Prostate gland (tissue), 2 donors: ENCODE measurements at regions not wholly inside any gene's neighbourhood (a gene's known extent, or its start where the extent isn't known, plus 50 kb on each side); places are given as distances from the start of the nearest gene placed in this dataset.
A peak's percentile ranks its signal among the peaks of the same experiment; 100 is the strongest.
"Not testable (repeated sequence)": the region's sequence is repeated elsewhere in the genome, so short reads cannot be mapped to it uniquely, and the experiment has no call there.

Experiments
- DNase-seq: peaks from one replicate; pipeline ENCODE4 v3.0.0-alpha.2; 2019; ENCODE audit warnings: low spot score
- H3K27ac ChIP-seq, 2 donors: fragments of 200-600 bp; sonication (generic); 2 replicates each; pipeline ENCODE4 v1.5.1; 2017 to 2019
- H3K27me3 ChIP-seq: fragments of 200-600 bp; sonication (generic); replicated peaks from 2 replicates; pipeline ENCODE4 v1.5.1; 2019; ENCODE audit not compliant: insufficient read depth
- H3K36me3 ChIP-seq, 2 donors: fragments of 200-600 bp; sonication (generic); 1 replicate in 1 of 2; 2 replicates in 1 of 2; pipeline versions ENCODE4 v1.5.1 to v1.8.1; 2017 to 2019
- H3K4me1 ChIP-seq: fragments of 200-600 bp; sonication (generic); replicated peaks from 2 replicates; pipeline ENCODE4 v1.5.1; 2019
- H3K4me3 ChIP-seq, 2 donors: fragments of 200-600 bp; sonication (generic); 2 replicates each; pipeline ENCODE4 v1.5.1; 2017 to 2019
- H3K9me3 ChIP-seq: fragments of 200-600 bp; sonication (generic); 2 replicates; pipeline ENCODE4 v1.5.1; 2017
- CTCF ChIP-seq, 4 experiments: fragments of 200-600 bp in 2 of 4; fragments of 450-650 bp in 2 of 4; sonication (generic) in 2 of 4; IDR thresholded peaks; 1 replicate in 3 of 4; 2 replicates in 1 of 4; pipeline ENCODE4 v1.5.1; 2016 to 2019; ENCODE audit warnings: antibody characterized with exemption in 4 of 4, mild to moderate bottlenecking in 2 of 4, moderate library complexity in 2 of 4
- POLR2A ChIP-seq: fragments of 450-650 bp; IDR thresholded peaks from one replicate; pipeline ENCODE4 v1.6.1; 2016; ENCODE audit warnings: antibody characterized with exemption, mild to moderate bottlenecking
- POLR2AphosphoS5 ChIP-seq: sonication (generic); formaldehyde crosslinking; IDR thresholded peaks from one replicate; pipeline ENCODE4 v1.6.1; 2017; ENCODE audit warnings: antibody characterized with exemption
- WGBS: methylation state at CpG from one replicate; pipeline ENCODE4 v1.1.5; 2018; 5-methylcytosine and 5-hydroxymethylcytosine counted together
- intact Hi-C: fragments of 100-400 bp; cut with DNase I; formaldehyde crosslinking; loops from one replicate; pipeline ENCODE4 v1.14.2; 2022

DNA sequence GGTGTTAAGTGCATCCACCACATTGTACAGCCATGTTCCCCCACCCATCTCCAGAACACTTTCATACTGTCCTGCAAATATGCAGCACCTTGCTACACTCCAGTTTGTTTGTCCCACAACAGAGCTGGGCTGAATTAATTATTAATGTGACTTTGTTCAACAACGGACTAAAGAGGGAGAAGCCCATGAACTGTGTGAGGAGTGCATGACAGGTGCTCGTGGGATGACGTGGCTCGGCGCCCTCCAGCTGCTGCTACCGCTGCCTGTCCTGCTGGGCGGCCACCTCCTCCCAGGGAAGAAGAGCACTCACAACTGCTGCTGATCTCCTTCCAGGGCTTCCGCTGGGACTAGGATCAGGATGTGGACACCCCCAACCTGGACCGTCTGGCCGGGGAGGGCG lies 111.2 kb upstream of the DEFB108B start:
- H3K9me3 ChIP-seq, H3K4me3 ChIP-seq, H3K27ac ChIP-seq, H3K36me3 ChIP-seq, H3K4me1 ChIP-seq, DNase-seq, H3K27me3 ChIP-seq, intact Hi-C loops: not testable (repeated sequence)
- 77% methylated on average over 7 of the region's 11 CpGs for WGBS

DNA sequence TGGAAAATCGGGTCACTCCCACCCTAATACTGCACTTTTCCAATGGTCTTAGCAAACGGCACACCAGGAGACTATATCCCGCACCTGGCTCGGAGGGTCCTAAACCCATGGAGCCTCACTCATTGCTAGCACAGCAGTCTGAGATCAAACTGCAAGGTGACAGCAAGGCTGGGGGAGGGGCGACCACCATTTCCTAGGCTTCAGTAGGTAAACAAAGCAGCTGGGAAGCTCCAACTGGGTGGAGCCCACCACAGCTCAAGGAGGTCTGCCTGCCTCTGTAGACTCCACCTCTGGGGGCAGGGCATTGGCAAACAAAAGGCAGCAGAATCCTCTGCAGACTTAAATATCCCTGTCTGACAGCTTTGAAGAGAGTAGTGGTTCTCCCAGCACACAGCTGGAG lies 109.0 kb upstream of the DEFB108B start:
- H3K36me3 ChIP-seq, H3K27me3 ChIP-seq, H3K4me3 ChIP-seq, intact Hi-C loops, H3K4me1 ChIP-seq, H3K9me3 ChIP-seq, H3K27ac ChIP-seq, DNase-seq: not testable (repeated sequence)
- whole genome bisulfite sequencing: 72% methylated on average over 5 of the region's 5 CpGs

GRCh38 chr11:71730748-71731147 lies 102.3 kb upstream of the DEFB108B start:
- 95% methylated on average over 8 of the region's 8 CpGs for WGBS
- H3K36me3 ChIP-seq, H3K27ac ChIP-seq, H3K9me3 ChIP-seq, H3K4me3 ChIP-seq, H3K4me1 ChIP-seq, DNase-seq, H3K27me3 ChIP-seq, intact Hi-C loops: not testable (repeated sequence)

GRCh38 chr11:71734368-71734767 lies 98.6 kb upstream of the DEFB108B start:
- WGBS: 8% methylated on average over 2 of the region's 3 CpGs
- intact Hi-C loops, H3K4me3 ChIP-seq, H3K27ac ChIP-seq, H3K4me1 ChIP-seq, H3K27me3 ChIP-seq, H3K36me3 ChIP-seq, H3K9me3 ChIP-seq, DNase-seq: not testable (repeated sequence)
- peak in 2 of 4 experiments; percentile 27 to 38 for TF ChIP-seq CTCF (IDR thresholded peaks at IDR 0.05)

DNA sequence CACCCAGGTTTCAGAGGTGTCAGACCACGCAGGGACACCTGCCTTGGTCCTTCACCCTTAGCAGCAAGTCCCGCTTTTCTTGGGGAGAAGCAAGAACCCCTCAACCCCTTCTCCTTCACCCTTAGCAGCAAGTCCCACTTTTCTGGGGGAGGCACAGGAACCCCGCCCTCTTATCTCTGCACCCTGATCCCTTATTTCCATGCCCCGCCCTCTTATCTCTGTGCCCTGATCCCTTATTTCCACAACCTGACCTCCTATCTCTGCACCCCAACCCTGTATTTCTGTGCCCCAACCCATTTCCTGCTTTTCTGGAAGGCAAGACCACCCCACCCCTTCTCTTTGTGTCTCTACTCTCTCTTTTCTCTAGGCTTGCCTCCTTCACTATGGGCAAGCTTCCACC lies 94.7 kb upstream of the DEFB108B start:
- intact Hi-C loops, H3K27ac ChIP-seq, DNase-seq, H3K4me3 ChIP-seq, H3K27me3 ChIP-seq, H3K4me1 ChIP-seq, H3K9me3 ChIP-seq, H3K36me3 ChIP-seq: not testable (repeated sequence)
- 92% methylated on average over 4 of the region's 4 CpGs for WGBS

DNA sequence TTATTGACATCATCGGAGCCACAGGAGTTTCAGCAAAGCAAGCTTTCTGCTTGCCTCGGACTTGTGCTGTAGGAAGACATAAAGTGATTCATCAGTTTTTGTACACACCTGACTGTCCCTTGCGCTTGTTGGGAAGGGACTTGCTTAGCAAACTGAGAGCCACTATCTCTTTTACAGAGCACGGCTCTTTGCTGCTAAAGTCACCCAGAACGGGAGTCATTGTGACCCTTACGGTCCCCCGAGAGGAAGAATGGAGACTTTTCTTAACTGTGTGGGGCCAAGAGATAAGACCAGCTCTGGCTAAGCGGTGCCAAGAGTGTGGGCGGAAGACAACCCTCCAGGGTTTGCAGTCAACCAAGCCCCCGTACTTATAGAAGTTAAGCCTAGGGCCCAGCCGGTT lies 89.6 kb upstream of the DEFB108B start:
- H3K27me3 ChIP-seq, H3K36me3 ChIP-seq, H3K4me3 ChIP-seq, H3K27ac ChIP-seq, H3K9me3 ChIP-seq, intact Hi-C loops, DNase-seq, H3K4me1 ChIP-seq: not testable (repeated sequence)
- WGBS: 74% methylated on average over 11 of the region's 11 CpGs

GRCh38 chr11:71745656-71746055 lies 87.3 kb upstream of the DEFB108B start:
- TF ChIP-seq POLR2A (peak; percentile 70), CTCF (IDR thresholded peaks at IDR 0.05) (peak in 1 of 4 experiments; percentile 13), POLR2AphosphoS5 (peak; percentile 83)
- Histone ChIP-seq H3K4me3 (peak overlapping the region; percentile 19 to 29), H3K27ac (peak overlapping the region; percentile 86 to 87)
- H3K4me1 ChIP-seq, H3K9me3 ChIP-seq, intact Hi-C loops, H3K27me3 ChIP-seq, H3K36me3 ChIP-seq: not testable (repeated sequence)
- 43% methylated on average over 11 of the region's 11 CpGs for WGBS
- peak; percentile 46 for DNase-seq

GRCh38 chr11:71746263-71746662 lies 86.7 kb upstream of the DEFB108B start:
- intact Hi-C loops, H3K4me1 ChIP-seq, H3K36me3 ChIP-seq, DNase-seq, H3K27me3 ChIP-seq, H3K9me3 ChIP-seq: not testable (repeated sequence)
- peak in 2 of 4 experiments; percentile 63 to 66 for TF ChIP-seq CTCF (IDR thresholded peaks at IDR 0.05)
- Histone ChIP-seq H3K27ac (peak overlapping the region; percentile 86 to 87), H3K4me3 (peak overlapping the region; percentile 19 to 29)
- 32% methylated on average over 5 of the region's 5 CpGs for WGBS

DNA sequence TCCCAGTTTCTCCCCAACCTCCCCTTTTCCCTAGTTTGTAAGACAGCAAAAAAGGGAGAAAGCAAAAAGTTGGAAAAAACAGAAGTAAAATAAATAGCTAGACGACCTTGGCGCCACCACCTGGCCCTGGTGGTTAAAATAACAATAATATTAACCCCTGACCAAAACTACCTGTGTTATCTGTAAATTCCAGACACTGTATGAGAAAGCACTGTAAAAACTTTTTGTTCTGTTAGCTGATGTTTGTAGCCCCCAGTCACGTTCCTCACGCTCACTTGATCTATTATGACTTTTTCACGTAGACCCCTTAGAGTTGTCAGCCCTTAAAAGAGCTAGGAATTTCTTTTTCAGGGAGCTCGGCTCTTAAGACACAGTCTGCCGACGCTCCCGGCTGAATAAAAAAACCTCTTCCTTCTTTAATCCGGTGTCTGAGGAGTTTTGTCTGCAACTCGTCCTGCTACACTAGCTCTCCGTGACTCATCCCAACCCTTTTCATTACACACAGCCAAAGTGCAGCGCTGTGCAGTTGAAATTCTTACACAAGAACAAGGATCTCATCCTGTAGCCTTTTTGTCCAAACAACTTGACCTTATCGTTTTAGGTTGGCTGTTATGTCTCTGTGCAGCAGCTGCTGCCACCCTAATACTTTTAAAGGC lies 83.9 kb upstream of the DEFB108B start:
- H3K4me3 ChIP-seq, DNase-seq, H3K36me3 ChIP-seq, H3K4me1 ChIP-seq, intact Hi-C loops, H3K27ac ChIP-seq, H3K27me3 ChIP-seq, H3K9me3 ChIP-seq: not testable (repeated sequence)
- WGBS: 41% methylated on average over 14 of the region's 14 CpGs

DNA sequence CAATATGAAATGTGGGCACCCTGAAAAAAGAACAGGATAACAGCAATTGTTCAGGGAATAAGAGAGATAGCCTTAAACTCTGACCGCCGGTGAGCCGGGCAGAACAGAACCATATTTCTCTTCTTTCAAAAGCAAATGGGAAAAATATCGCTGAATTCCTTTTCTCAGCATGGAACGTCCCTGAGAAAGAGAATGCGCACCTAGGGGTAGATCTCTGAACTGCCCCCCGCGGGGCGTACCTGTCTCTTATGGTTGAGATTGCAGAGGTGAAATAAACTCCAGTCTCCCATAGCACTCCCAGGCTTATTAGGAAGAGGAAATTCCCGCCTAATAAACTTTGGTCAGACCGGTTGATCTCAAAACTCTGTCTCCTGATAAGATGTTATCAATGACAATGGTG lies 82.1 kb upstream of the DEFB108B start:
- WGBS: 42% methylated on average over 11 of the region's 11 CpGs
- H3K27ac ChIP-seq, H3K4me1 ChIP-seq, intact Hi-C loops, DNase-seq, H3K27me3 ChIP-seq, H3K4me3 ChIP-seq, H3K36me3 ChIP-seq, H3K9me3 ChIP-seq: not testable (repeated sequence)
